ENCODE measurements at regions not wholly inside any gene's neighbourhood (a gene's known extent, or its start where the extent isn't known, plus 50 kb on each side); places are given as distances from the start of the nearest gene placed in this dataset.
"Not testable (repeated sequence)": the region's sequence is repeated elsewhere in the genome, so short reads cannot be mapped to it uniquely, and the experiment has no call there.

GRCh38 chr17:33955461-33955860, 299.6 kb upstream of the CCL2 start:
- intact Hi-C loops (cut with DNase I): no loop called here
- Histone ChIP-seq H3K27ac (ENCODE audit: low read depth in 2 of 2, low read length in 2 of 2) (no peak overlapping the region), H3K36me3 (ENCODE audit: control insufficient read depth in 2 of 3, insufficient read depth in 3 of 3, low read length in 3 of 3) (no peaks in the 10 kb centered on the region), H3K4me1 (ENCODE audit: control insufficient read depth in 2 of 3, insufficient read depth in 2 of 3, low read depth in 1 of 3, low read length in 3 of 3) (no peaks in the 10 kb centered on the region), H3K9ac (ENCODE audit: low read length in 3 of 3) (no peak overlapping the region), H3K27me3 (ENCODE audit: control insufficient read depth, insufficient read depth, low read length) (no peaks in the 10 kb centered on the region), H3K9me3 (ENCODE audit: control insufficient read depth in 2 of 3, insufficient read depth in 1 of 3, low read length in 3 of 3) (no peaks in the 10 kb centered on the region), H3K4me3 (ENCODE audit: low read length in 3 of 3) (no peak overlapping the region)
- no peak for TF ChIP-seq CTCF (IDR thresholded peaks at IDR 0.05; ENCODE audit: borderline replicate concordance, extremely low read depth, insufficient read depth)
- DNase-seq (no peak), FAIRE-seq (no peak)

- H3K9ac ChIP-seq (ENCODE audit: low read length in 3 of 3); H3K9me3 ChIP-seq (ENCODE audit: control insufficient read depth in 2 of 3, insufficient read depth in 1 of 3, low read length in 3 of 3); H3K4me1 ChIP-seq (ENCODE audit: control insufficient read depth in 2 of 3, insufficient read depth in 2 of 3, low read depth in 1 of 3, low read length in 3 of 3); H3K27me3 ChIP-seq (ENCODE audit: control insufficient read depth, insufficient read depth, low read length); H3K27ac ChIP-seq (ENCODE audit: low read depth in 2 of 2, low read length in 2 of 2); intact Hi-C loops (cut with DNase I); H3K4me3 ChIP-seq (ENCODE audit: low read length in 3 of 3); H3K36me3 ChIP-seq (ENCODE audit: control insufficient read depth in 2 of 3, insufficient read depth in 3 of 3, low read length in 3 of 3); DNase-seq; FAIRE-seq: not testable (repeated sequence)
These were observed 296.0 kb upstream of the CCL2 start for GRCh38 chr17:33959098-33959497.

GRCh38 chr17:33962857-33963655, 292.0 kb upstream of the CCL2 start:
- DNase-seq: no peak
- no peaks in the 10 kb centered on the region for H3K27me3 ChIP-seq (ENCODE audit: control insufficient read depth, insufficient read depth, low read length)
- no peak overlapping the region for H3K4me3 ChIP-seq (ENCODE audit: low read length in 3 of 3)
- no peak overlapping the region for H3K9ac ChIP-seq (ENCODE audit: low read length in 3 of 3)
- no peak overlapping the region for H3K27ac ChIP-seq (ENCODE audit: low read depth in 2 of 2, low read length in 2 of 2)
- no peaks in the 10 kb centered on the region for H3K36me3 ChIP-seq (ENCODE audit: control insufficient read depth in 2 of 3, insufficient read depth in 3 of 3, low read length in 3 of 3)
- FAIRE-seq: no peak
- no peaks in the 10 kb centered on the region for H3K4me1 ChIP-seq (ENCODE audit: control insufficient read depth in 2 of 3, insufficient read depth in 2 of 3, low read depth in 1 of 3, low read length in 3 of 3)
- no peak for TF ChIP-seq CTCF (IDR thresholded peaks at IDR 0.05; ENCODE audit: borderline replicate concordance, extremely low read depth, insufficient read depth)
- intact Hi-C loops (cut with DNase I): no loop called here
- no peaks in the 10 kb centered on the region for H3K9me3 ChIP-seq (ENCODE audit: control insufficient read depth in 2 of 3, insufficient read depth in 1 of 3, low read length in 3 of 3)

GRCh38 chr17:33964344-33964979, 290.6 kb upstream of the CCL2 start:
- no peak for TF ChIP-seq CTCF (IDR thresholded peaks at IDR 0.05; ENCODE audit: borderline replicate concordance, extremely low read depth, insufficient read depth)
- Histone ChIP-seq H3K9ac (ENCODE audit: low read length in 3 of 3) (no peak overlapping the region), H3K27me3 (ENCODE audit: control insufficient read depth, insufficient read depth, low read length) (no peaks in the 10 kb centered on the region), H3K9me3 (ENCODE audit: control insufficient read depth in 2 of 3, insufficient read depth in 1 of 3, low read length in 3 of 3) (no peaks in the 10 kb centered on the region), H3K27ac (ENCODE audit: low read depth in 2 of 2, low read length in 2 of 2) (no peak overlapping the region), H3K36me3 (ENCODE audit: control insufficient read depth in 2 of 3, insufficient read depth in 3 of 3, low read length in 3 of 3) (no peaks in the 10 kb centered on the region), H3K4me1 (ENCODE audit: control insufficient read depth in 2 of 3, insufficient read depth in 2 of 3, low read depth in 1 of 3, low read length in 3 of 3) (no peaks in the 10 kb centered on the region), H3K4me3 (ENCODE audit: low read length in 3 of 3) (no peak overlapping the region)
- FAIRE-seq: no peak
- no peak for DNase-seq
- intact Hi-C loops (cut with DNase I): no loop called here

All from kidney (tissue), 13 donors.